ENCODE measurements at regions not wholly inside any gene's neighbourhood (a gene's known extent, or its start where the extent isn't known, plus 50 kb on each side); places are given as distances from the start of the nearest gene placed in this dataset.
"Not testable (repeated sequence)": the region's sequence is repeated elsewhere in the genome, so short reads cannot be mapped to it uniquely, and the experiment has no call there.

- TF ChIP-seq CTCF (IDR thresholded peaks at IDR 0.05; ENCODE audit: extremely low read depth, missing control alignments), result no peak
- DNase-seq (ENCODE audit: low spot score), result no peak
These were observed 402.6 kb downstream of the BCKDHB start for GRCh38 chr6:80508885-80509630.

- no peak for TF ChIP-seq CTCF (IDR thresholded peaks at IDR 0.05; ENCODE audit: extremely low read depth, missing control alignments)
- DNase-seq (ENCODE audit: low spot score), result no peak
These were observed 398.4 kb downstream of the BCKDHB start for GRCh38 chr6:80504882-80505281.

- no peak for DNase-seq (ENCODE audit: low spot score)
- TF ChIP-seq CTCF (IDR thresholded peaks at IDR 0.05; ENCODE audit: extremely low read depth, missing control alignments), result no peak
These were observed 397.2 kb downstream of the BCKDHB start for GRCh38 chr6:80503660-80504059.

GRCh38 chr6:80502871-80503270 is 396.4 kb downstream of the BCKDHB start:
- DNase-seq (ENCODE audit: low spot score), result no peak
- TF ChIP-seq CTCF (IDR thresholded peaks at IDR 0.05; ENCODE audit: extremely low read depth, missing control alignments), result no peak

GRCh38 chr6:80501636-80502035 is 395.2 kb downstream of the BCKDHB start:
- no peak for TF ChIP-seq CTCF (IDR thresholded peaks at IDR 0.05; ENCODE audit: extremely low read depth, missing control alignments)
- no peak for DNase-seq (ENCODE audit: low spot score)

- not testable (repeated sequence) for DNase-seq (ENCODE audit: low spot score)
These were observed 391.4 kb downstream of the BCKDHB start for GRCh38 chr6:80497696-80498486.

- TF ChIP-seq CTCF (IDR thresholded peaks at IDR 0.05; ENCODE audit: extremely low read depth, missing control alignments), result no peak
- no peak for DNase-seq (ENCODE audit: low spot score)
These were observed 383.6 kb downstream of the BCKDHB start for GRCh38 chr6:80489911-80490635.

All from GM20000 (cell line).